Activated gamma-delta T cell treated with anti-CD3 and anti-CD28 coated beads, Interleukin-2, amount 50 U/mL, for 16 hours (primary cell): ENCODE measurements at regions not wholly inside any gene's neighbourhood (a gene's known extent, or its start where the extent isn't known, plus 50 kb on each side); places are given as distances from the start of the nearest gene placed in this dataset.
"Not testable (repeated sequence)": the region's sequence is repeated elsewhere in the genome, so short reads cannot be mapped to it uniquely, and the experiment has no call there.

ENCODE experiments used
- DNase-seq: peaks from one replicate; pipeline ENCODE4 v3.0.0-alpha.2; 2020; ENCODE audit warnings: low read depth

DNA sequence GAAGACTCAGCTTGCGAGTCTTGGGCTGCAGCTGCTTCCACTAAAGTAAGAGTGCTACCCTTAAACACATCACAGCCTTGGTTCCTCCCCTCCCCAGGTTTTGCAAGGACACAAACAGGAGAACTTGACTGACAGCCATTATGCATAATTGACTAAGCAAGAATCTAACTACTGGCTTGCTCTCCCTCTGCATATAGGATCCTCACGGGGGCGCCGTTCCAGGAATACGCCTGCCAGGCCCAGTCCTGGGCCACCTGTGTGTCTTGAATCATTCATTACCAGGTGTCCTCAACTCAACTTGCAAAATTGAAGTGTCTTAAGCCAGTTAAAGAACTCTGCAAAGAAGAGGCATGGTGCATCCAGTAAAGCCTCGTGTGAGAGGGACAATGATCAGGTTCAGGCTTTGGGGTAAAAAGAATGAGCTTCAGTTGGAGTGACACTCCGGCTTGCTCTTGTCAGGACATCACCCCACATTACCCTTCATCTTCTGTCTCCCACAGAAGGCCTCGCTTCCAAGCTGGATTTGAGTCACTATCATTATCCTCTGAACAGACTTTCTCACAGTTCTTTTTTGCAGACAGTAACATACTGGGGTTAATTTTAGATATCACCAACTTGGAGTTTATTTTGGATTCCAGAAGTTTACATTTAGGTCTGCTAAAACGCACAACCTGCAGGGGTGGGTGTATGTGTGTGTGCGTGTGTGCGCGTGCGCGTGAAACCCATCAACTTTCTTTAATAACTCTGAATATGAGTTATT, 273.5 kb upstream of the HS3ST1 start:
- no peak for DNase-seq

DNA sequence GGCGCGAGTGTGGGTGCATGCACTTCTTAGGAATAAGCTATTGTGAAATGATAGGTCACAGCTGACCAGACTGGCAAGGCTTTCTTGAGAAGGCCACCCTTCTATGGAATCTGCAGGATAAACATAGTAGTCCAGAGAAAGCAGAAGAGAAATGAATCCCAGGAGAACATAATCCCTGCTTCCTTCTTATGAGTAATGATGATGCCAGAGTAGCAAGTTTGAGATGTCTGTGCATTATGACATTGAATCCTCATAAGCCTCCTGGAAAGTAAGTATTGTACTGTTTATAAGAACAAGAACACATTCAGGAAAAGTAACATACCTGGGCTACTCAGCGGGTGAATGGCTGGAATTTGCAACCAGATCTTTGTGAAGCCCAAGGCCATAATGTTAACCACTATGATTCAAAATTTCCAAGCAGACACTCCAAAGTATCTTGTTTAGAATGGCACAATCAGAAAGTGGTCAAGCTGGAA, 272.1 kb upstream of the HS3ST1 start:
- no peak for DNase-seq

DNA sequence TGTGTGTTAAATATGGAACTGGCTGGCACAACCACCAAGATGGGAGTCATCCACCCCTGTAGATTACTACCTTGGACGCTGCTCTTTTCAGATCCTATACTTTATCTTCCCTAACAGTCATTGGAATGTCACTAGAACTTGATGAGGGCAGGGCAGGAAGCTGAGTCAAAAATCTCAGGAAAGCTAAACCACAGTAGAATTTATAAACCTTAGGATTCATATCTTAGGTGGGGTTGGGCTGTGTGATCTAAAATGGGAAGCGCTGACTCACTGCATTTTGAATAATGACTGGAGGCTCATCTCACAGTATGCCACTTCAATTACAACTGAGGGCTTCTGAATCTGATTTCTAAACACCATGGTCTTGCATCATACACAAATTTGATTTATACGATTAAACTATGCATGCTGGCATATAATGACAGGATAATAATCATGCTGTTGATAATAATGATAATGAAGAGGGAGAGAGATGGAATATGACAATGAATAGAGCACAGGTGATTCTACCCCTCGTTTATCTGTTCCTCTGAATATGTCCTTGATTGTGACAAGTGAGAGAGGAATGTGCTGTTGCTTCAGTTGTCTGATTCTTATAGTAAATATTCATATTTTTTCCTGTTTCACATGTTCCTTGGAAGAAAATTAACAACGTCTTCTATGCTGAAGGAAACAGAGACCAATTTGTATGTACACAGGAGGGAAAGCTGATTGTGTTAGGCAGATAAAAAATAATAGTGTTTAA, 270.3 kb upstream of the HS3ST1 start:
- no peak for DNase-seq

DNA sequence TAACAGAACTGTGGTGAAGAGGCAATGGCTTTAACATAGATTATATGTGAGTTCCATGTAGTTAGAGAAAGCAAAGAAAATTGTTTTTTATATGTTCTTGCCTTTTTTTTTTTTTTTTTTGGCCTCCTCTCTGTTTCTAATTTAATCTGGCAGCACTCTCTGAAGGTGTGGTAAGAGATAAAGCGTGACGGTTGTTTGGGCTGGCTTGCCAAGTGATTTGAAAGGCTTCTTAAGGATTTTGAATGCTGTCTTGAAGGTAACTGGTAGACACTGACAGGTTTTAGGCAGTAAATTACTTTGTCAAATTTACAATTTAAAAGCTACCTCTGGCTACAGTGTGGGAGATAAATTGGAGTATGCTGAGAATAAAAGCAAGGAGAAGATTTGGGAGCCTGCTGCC, 269.3 kb upstream of the HS3ST1 start:
- DNase-seq = no peak

DNA sequence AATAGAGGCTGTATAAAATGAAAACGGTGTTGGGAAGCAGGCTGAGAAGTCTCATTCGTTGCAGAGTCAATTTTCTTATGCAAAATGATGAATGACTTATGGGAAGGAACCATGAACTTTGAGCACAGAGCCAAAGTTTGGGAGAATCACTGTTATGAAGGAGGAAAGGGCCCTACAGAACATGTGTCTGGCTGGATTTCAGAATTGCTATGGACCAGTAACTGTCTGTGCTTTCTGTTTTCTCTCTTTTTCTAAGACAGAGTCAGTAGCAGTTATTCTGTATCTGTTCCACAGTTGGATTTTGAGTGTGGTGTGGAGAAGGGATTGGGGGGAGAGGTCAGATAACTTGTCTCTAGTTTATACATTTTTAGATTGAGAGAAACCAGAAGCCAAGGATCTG, 265.0 kb upstream of the HS3ST1 start:
- DNase-seq = no peak

DNA sequence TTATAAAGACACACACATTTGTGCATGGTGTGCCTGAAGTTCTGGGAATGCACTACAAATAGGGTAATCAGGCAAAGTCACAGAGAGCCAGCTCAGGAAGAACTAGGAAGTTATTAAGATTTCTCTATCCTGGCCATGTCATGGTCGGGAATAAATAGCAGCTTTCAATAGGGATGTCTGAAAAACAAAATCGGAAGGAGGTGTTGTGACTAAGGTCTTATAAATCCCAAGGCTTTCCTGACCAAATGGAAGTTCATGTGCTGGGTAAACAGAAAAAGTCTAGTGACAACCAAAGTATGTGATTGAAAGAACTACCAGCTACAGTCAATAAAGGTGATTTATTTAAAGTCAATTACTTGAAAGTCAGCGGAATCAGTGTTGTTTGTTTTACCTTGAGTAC, 262.5 kb upstream of the HS3ST1 start:
- DNase-seq = no peak

DNA sequence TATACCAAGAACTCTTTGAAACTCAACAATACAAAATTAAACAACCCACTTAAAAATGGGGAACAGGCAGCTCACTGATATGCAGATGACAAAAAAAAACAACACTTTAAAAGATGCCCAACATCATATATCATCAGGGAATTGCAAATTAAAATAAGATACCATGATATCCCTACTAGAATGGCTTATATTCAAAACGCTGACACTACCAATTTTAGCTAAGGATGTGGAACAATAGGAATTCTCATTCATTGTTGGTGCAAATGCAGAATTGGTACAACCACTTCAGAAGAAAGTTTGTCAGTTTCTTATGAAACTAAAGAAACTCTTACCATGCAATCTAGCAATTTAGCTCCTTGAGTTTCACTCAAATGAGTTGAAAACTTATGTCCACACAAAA, 259.0 kb upstream of the HS3ST1 start:
- no peak for DNase-seq

DNA sequence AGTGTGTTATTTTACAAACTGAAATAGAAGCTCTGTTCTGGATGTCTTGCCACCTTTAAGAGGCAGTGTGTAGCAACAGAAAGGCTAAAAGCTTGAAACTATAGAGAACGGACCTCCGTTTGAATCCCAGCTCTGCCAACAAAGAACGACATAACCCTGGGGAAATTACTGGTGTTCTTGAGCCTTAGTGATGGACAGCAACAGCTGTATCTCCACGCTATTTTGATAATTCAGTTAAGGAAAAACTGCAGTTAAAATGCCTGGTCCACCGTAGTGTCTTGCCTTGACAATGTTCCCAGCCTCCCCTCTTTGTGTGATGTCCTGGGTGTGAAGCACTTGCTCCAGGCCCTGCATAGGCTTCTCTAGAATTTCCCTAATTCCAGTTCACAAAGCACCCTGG, 256.8 kb upstream of the HS3ST1 start:
- no peak for DNase-seq

DNA sequence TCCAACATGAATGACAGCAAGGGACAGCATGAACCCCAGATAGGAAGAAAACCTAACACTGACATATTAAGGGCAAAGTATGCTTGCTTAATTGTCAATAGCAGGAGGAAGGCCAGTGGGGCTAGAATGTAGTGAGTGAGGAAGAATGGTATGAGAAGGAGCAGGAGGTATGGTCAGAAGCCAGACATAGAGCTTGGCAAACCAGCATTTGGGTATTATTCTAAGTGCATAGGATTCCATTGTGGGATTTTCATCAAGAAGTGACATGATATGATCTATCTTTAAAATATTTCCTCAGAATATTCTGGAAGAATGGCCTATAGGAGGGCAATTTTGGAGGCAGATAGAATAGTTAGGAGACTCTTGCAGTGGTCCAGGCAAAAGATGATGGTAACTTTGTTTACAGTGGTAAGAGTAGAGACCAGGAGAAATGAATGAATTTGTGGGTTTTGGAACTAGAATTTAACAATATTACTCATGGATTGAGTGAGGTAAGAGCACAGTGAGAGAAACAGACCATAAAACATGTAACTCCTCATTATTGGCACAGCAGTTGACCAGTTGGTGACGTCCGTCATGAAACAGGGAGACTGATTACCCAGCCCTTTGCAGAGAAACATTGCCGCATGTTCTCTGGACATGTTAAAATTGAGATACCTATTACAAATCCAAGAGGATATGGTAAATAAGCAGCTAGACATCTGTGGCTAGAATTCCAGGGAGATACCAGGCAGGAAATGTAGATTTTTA, 246.5 kb upstream of the HS3ST1 start:
- no peak for DNase-seq

DNA sequence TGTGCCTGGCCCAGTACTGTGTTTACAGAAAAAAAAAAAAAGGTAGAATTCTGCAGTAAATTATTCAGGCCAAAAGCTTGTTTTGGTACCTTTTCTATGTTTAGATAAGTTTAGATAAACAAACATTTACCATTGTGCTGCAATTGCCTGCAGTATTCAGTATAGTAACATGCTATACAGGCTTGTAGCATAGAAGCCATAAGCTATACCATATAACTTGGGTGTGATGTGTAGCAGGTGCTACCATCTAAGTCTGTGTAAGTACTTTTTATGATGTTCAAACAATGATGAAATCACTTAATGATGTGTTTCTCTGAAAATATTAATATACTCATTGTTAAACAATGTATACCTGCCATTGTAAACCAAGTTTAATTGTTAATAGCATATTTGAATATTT, 241.6 kb upstream of the HS3ST1 start:
- no peak for DNase-seq

DNA sequence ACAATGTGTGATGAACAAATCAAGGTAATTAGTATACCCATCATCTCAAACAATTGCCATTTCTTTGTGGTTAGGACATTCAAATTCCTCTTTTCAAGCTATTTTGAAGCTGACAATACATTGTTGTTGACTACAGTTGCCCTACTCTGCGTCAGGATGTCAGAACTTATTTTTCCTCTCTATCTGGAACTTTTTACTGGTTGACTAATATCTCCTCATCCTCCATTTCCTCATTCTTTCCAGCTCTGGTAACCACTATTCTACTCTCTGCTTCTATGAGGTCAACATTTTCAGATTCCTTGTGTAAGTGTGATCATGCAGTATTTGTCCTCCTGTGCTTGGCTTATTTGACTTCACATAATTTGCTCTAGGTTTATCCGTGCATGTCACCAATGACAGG, 240.5 kb upstream of the HS3ST1 start:
- DNase-seq = no peak

DNA sequence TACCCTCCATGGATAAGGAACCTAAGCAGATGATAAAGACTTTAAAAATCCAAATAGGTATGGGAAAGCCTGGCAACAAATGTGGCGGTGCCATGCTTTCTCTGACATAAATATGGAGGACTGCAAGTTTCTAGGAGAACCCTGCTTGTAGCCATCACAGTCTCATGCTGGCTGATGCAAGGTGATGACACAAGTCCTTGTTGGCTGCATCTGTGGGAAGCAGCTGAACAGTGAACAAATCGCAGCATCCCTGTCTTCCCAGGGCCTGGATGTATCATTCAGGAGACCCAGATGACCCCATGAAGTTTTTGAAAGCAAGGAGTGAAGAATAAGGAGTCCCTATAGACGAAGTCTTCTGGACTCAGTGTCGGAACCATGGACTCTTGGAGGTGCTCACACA, 234.4 kb upstream of the HS3ST1 start:
- no peak for DNase-seq

DNA sequence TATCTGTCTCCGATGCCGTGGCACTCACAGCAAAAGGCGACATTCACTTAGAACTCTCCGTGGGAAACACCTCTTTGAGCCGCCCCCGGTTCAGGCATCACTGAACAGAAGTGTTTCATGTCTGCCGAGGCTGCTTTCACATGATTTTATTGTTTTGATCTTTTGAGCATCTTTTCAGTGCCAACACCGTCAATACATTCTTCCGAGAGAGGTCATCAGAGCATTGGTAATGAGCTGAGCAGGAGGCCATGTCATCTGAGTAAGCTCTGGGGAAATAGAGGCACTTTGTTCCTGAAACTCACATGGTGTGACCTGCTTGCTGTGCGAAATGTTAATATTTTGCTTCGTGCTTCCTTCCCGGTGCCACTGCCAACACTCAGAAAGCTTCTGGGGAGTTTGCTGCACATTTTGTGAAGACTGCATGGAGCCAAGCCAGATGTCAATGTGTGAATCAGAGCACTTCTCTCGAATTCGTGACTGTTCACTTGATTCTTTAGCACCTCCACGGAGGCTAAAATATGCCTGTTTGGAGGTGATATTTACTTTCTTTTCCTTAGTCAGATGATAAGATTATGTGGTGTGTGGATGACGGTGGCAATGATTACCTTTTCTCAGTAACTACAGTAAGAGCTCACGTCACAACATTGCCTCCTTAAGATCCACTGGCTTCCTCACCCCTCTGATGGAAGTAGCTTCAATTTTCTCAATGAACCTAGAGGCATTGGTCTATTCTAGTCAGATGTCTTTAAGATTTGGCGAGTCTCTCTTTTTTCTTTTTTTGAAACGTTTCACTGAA, 222.3 kb upstream of the HS3ST1 start:
- DNase-seq = no peak

DNA sequence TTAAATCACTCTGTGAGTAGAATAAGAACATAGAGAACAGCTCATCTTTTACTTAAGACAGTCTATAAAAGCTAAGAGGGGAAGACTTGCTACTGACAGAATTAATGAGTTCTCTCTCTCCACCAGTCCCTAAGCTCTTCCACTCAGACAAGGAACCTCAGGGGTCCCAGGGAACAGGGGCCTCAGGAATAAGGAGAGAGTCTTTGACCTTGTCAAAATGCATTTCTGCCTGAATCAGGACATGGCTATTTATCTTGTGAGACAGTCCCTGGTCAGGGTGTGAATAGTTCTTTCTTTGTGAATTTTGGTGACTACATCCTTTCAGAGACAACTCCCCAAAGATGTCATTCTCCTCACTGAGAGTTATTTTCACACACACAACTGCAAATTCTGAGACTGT, 218.7 kb upstream of the HS3ST1 start:
- DNase-seq = no peak

DNA sequence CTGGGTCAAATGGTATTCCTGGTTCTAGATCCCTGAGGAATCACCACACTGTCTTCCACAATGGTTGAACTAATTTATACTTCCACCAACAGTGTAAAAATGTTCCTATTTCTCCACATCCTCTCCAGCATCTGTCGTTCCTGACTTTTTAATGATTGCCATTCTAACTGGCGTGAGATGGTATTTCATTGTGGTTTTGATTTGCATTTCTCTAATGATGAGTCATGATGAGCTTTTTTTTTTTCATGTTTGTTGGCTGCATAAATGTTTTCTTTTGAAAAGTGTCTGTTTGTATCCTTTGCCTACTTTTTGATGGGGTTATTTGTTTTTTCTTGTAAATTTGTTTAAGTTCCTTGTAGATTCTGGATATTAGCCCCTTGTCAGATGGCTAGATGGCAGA, 214.4 kb upstream of the HS3ST1 start:
- DNase-seq = not testable (repeated sequence)

DNA sequence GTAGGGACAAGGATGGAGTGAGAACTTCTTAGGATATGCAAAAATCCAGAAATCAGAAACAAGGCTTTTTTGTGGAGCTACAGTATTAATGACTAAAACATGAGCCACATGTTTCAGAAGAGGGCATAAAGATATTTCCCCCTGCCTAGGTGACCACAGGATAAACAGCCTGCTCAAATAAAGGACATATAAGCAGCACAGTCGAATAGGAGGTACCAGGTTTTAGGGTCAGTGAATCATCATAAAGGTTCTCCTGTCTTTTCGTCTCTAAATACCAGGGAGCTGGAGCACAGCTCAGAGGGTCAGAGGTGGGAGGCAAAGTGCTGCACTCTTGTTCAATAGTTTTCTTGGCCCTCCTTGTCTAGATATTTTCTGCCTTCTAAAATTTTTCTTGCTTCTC, 211.9 kb upstream of the HS3ST1 start:
- no peak for DNase-seq

DNA sequence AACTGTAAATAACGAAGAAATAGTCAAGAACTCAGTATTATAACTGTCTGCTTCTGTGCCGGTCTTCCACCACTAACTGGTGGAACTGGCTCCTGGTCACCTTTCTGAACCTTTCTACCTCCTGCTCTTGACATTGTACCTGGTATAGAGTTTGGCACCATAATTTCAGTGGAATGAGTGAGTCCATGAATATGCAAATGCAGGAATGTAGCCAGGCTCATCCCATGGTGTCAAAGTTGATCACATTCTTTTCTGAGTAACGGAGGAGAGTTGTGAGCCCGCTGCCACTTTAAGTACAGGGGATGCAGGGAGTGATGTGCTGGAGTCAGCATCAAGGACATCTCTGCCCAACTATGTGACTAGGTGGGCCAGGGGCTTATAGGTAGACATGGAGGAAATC, 207.9 kb upstream of the HS3ST1 start:
- DNase-seq = no peak

DNA sequence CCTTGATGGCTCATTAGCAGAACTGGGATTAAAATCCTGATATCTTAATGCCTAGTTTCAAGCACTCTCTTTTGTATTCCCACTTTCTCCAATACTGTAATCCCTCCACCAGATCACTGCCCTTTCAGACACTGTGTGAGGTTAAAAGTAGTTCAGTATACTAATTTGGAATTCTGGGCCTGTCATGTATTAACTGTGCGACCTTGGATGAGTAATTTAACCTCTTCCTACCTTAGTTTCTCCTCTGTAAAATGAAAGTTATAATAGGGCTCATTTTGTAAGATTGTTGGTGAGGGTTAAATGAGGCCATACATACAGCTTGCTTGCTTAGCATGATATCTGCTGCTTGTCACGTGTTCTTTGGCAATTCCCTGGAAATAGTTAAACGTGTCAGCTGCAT, 207.3 kb upstream of the HS3ST1 start:
- DNase-seq = no peak

DNA sequence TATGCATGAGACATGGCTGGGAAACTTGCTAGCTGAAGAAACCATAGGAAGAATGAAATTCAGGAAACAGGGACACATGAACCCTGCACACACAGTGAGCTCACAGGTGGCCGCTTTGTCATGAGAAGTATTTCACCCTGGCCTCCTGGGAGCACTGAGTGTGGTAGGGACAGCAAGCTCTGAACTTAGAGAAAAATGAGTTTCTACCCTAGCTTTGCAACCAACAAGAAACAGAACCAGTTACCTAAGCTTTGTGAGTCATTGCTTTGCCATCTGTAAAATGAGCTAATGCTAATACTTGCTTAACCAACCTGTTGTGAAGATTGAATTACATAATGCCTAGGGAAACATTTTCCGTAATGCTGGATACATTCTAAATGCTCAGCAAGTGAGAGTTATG, 206.6 kb upstream of the HS3ST1 start:
- DNase-seq = no peak

DNA sequence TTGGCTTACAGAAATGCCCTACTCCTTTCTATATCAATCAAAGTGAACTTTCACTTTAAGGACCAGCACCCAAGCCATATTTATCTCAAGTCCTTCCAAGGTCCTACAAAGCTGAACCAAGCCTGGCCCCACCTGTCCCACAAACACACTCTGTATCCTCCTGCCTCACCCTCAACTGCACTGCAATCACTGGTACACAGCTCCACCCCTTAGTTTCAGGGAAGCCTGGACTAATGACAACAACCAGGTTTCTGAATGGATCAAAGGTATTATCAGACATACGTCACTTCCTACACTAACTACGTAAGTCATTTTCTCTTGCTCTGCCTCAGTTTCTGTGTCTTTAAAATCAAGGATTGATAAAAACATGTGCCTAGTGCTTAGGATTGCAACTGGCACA, 205.6 kb upstream of the HS3ST1 start:
- no peak for DNase-seq

DNA sequence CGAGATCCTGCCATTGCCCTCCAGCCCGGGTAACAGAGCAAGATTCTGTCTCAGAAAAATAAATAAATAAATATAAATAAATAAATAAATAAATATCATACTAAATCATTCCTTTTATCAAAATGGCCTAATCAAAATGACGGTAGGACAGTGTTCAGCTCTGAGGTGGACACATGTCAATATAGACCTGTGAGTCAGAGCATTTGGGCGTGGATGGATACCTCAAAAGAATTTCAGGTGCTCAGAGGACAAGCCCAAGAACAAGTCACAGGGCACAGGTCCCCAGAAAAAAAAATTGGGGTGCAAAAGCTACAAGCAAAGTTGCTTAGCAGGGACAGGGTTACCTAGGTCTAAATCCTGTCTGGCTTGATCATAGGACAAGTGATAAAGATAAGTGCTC, 204.7 kb upstream of the HS3ST1 start:
- DNase-seq = no peak

DNA sequence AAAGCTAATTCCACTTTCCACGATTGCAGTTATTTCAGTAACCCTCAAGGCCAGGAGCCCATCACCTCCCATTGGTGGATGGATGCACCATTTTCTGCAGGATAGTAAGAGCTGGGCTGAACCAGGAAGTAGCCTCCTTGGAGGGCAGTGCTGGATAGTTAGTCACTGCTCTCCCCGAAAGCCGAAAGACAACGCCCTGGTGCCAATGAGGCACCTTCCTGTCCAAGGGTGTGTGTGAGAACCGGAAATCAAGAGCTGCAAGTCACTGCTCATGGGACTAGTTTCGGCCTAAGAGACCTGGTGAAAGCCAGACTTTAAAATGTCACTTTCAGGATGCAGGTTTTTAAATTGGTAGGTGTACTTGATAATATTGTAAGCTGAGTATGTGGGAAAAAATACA, 203.8 kb upstream of the HS3ST1 start:
- DNase-seq = no peak
